ENCODE measurements at regions not wholly inside any gene's neighbourhood (a gene's known extent, or its start where the extent isn't known, plus 50 kb on each side); places are given as distances from the start of the nearest gene placed in this dataset.

DNA sequence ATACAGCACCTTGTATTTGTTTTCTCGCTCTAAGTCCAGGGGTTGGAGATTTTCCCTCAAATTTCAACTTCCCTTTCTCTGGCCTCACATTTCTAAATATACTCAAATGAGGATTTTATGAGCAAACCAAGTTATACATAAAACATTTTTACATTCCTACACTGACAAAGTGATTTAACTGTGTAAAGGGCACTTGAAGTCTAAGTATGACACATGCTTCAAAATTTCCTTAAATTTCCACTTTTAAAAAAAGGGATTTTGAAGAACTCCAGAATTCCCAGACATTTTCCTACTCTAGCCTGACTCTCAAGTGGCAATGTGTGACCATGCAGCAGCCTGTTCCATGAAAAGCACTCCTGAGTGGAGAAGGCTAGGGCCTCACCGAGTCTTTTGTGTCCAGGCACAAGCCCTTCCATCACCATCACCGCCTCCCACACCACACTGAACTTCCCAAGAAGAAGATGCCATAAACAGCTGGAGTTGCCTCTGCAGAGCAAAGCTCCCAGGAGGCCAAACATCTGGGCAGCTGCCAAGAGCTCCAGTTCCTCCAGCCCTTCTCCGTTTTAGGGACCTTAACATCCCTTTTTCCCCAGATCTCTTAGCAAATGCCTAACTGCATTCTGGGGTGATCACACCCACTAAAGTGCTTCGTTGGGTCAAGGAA is 68.9 kb downstream of the NCR2 start:
- DNase-seq: no peak

DNA sequence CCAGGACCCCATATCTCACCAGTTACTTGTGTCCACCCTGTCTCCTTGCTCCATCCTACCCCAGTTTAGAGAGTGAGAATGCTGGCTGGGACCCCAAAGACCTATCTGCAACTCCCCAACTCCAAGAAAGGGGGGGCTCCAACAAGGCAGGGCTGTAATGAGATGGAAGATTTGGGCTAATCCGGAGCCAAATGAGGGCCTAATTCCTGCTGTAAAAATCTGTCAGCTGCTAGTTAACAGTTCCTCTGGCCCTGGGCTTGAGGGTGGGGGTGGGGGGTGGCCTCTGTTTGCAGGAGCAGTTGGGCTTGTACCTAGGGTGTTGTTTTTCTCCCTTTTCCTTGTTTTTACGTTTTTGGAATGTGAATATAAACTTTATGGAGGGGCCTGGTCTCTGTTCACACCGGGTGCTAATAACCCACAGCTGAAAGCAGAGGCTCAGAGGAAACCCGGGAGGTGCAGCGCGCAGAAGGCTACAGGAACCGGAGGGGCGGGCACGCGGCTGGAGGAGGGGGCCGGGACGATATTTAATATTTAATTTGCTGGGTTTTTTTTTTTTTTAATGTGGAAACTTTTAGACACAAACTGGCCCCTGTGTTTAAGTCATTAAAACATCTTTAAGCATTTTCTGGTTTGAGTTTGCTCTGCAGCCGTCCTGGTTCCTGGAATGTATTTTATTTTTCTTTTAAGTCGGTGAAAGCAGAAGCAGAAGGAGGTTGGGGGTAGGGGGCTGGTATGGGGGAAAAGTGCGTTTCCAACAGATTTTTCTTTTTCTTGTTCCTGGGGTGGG is 70.7 kb downstream of the NCR2 start:
- no peak for DNase-seq

DNA sequence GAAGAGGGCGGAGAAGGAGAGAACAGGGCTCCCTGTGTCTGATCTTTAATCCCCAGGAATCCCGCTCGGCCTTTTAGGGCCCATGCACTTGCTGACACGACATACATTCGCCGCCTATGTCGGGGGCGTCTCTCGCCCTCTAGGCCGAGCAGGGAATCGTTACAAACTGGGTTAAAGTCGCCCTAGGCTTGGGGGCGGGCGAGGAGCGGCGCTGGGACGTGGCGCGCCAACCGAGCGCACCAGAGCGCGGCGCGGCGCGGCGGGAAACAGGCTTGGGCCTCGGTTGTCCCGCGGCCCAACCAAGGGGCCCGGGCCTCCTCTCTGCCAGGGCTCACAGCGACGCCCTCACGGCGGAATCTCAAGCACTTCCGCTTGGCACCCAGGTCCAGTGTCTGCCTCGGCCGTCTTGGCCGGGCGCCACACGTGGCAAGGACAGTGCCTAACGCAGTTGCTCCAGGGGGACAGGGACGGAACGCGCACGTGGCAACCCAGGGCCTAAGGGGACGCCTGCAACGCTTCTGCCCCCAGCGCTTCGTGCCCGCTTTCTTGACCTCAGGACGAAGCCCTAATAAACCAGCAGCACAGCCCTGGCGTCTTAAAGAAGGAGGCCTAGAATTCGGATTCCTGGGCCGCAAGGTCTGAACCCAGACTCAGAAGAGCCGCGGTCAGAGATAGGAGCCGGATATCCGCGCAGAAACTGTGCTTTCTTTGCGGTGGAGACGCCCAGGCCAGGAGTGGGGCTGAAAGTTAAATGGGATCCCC is 71.5 kb downstream of the NCR2 start:
- no peak for DNase-seq

DNA sequence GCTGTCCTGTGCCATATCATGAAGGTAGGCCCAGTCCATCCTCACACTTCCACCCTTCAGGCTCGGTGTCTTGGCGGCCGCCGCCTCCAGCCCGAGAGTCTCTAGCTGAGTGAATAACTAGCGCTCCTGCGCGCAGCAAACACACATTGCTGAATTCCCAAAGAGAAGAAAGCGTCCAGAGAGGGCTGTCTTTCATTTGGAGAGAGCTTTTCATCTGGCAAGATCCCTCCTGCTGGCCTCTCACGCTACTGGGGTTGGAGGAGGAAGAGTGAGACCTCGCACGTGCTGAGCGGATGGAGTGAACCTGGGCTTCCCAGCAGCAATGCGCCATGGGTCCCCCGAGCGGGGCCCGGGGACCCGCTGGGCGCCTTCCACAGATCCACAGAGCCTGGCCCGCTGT is 73.2 kb downstream of the NCR2 start:
- DNase-seq: no peak

DNA sequence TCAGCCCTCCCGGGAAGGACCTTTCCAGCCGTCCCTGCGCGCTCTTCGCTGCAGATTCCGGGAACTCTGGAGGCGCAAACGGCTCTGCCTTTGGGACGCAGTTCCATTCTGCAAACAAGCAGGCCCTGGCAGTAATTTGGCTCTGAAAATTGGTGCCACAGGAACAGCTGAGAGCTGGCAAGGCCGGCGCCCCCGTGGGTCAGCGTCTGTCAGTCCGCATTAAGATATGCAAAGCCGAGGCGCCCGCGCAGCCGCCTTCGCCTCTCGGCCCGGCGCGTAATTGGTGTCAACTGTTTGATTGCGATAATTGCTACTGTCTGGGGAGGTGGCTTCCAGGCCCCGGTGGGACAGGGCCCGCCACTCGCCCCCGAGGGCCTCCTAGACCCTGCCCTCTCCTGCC is 73.6 kb downstream of the NCR2 start:
- no peak for DNase-seq

DNA sequence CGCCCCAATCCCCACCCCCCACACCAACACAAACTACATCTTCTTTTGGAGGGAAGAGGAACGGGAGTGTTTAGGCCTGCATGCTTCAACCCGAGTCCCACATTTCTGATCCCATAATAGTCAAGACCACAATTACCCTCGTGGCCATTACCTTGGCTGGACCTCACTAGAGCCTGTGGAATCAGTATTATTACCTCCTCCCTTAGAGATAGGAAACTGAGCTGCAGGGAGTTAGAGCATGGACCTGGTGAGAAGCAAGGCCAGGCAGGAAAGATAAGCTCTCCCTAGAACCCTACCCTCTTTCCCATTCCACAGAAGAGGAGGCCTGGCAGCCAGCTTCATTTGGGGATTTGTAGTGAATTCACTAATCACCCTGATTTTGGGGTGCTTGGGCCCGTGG is 74.1 kb downstream of the NCR2 start:
- DNase-seq: no peak

DNA sequence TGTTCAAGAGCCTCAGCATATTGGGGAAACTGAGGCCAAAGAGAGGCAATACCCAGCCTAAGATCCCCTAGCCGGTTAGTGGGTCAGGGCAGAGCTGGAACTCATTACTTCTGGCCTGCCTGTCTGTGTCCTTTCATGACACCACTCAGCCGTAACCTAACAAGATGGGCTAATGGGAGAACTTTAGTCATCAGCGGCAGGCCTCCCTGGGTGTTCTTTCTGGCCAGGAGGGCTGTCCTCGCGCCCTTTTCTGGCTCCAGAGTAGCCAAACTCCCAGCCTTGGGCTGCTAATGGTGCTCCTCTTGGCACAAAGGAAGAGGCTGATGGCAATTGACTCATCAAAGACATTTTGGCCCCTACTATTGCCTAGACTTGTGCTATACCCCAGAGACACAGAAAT is 76.6 kb downstream of the NCR2 start:
- DNase-seq: no peak

- no peak for DNase-seq
Observed at GRCh38 chr6:41413250-41413649, 77.8 kb downstream of the NCR2 start.

DNA sequence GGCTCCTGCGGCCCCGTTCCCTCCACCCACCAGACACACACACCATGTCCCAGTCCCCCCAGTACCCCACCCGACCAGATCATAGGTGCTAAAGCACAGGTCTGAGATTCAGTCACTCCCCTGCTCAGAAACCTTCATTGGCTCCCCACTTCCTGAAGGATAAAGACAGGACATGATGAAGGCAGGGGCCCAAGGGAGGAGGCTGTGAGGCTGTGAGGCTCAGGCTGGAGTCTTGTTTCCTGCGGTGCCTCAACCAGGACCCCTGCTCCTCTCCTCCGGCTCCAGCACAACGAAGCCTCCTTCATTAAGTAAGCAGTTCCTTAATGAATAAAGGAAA is 81.1 kb downstream of the NCR2 start:
- no peak for DNase-seq

DNA sequence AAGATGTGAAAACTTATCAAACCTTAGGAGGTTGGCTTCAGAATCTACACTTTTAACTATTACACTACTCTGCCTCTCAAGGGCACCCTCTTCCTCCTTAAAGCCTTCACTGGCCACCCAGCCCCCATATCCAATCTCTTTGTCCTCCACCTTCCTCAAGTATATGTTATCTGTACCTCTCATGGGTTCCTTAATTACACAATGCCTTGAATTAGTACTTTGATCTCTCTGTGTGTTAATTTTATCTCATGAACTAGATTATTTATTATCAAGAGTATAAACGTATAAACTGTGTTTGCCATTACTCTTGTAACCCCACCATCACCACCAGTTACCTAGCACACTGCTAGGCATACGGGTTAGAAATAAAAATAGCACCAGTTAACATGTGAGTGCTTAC is 83.3 kb downstream of the NCR2 start:
- no peak for DNase-seq

GRCh38 chr6:41419385-41419784 is 84.0 kb downstream of the NCR2 start:
- DNase-seq: no peak

DNA sequence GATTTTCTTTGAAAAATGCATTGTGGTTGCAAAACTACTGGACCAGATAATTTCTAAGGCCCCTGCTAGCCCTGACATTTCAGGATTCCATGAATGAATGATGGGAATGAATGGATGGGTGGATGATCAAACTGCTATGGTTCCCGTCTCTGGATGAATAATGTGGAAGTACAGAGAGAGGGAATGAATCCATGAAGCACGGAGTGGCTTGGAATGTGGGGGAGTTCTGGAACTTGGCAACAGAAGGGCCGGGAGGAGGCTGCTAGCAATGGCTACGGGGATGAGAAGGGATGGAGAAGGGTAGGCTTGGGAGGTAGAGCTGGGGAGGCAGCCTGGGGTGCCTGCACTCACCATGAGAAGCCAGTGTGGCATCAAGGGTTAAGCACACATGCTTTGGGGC is 84.8 kb downstream of the NCR2 start:
- DNase-seq: no peak

- no peak for DNase-seq
Observed at GRCh38 chr6:41422161-41422560, 86.8 kb downstream of the NCR2 start.

GRCh38 chr6:41423002-41423401 is 87.6 kb downstream of the NCR2 start:
- no peak for DNase-seq

GRCh38 chr6:41424370-41425058 is 89.1 kb downstream of the NCR2 start:
- peak; percentile 85 for DNase-seq

DNA sequence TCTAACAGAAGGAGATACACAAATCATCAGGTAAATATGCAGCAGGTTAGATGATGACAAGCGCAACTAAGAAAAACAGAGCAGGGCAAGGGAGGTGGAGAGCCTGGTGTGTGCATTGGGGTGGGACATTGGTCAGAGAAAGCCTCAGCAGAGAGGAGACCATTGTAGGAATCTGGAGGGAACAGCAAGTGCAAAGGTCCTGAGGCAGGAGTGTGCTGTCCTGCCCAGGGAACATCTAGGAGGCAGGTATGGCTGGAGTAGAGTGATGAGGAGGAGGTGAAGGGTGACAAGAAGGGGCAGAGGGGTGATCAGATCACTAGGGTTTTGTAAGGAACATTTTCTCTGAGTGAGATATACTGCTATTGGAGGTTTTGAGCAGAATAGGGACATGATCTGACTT is 90.1 kb downstream of the NCR2 start:
- DNase-seq: no peak

- DNase-seq: no peak
Observed at GRCh38 chr6:41426438-41426851, 91.0 kb downstream of the NCR2 start.

- DNase-seq: no peak
Observed at GRCh38 chr6:41426888-41427641, 91.7 kb downstream of the NCR2 start.

DNA sequence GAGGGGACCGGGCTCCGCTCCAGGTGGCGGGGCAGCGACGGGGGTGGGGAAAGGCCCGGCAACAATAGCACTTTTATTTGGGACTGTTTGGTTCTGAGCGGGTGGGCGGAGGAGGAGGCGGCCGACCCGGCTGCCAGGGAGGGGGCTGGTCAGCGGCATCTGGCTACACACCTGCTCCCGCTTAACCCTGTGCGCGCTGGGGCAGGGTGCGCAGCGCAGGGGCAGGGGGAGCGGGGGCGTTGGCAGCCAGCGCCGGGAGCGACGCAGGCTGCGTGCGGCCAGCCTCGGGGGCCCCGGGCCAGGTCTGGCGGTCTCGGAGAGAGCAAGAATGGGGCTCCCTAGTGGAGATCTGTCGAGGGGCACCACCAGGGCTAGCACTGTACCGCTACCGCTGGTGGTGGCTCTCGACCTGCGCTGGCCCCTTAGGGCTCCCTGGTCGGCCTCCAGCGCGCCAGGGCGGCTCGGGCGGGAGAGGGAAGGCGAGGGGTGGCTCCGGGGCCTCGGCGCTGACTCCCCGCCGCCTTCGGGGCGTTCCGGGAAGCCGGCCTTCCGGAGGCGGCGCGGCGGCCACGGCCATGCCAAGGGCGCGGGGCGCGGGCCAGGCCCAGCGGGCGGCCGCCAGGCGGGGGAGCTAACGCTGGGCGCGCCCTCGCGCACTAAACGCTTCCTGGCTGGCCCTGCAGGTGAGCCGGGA is 92.4 kb downstream of the NCR2 start:
- peak; percentile 21 for DNase-seq

DNA sequence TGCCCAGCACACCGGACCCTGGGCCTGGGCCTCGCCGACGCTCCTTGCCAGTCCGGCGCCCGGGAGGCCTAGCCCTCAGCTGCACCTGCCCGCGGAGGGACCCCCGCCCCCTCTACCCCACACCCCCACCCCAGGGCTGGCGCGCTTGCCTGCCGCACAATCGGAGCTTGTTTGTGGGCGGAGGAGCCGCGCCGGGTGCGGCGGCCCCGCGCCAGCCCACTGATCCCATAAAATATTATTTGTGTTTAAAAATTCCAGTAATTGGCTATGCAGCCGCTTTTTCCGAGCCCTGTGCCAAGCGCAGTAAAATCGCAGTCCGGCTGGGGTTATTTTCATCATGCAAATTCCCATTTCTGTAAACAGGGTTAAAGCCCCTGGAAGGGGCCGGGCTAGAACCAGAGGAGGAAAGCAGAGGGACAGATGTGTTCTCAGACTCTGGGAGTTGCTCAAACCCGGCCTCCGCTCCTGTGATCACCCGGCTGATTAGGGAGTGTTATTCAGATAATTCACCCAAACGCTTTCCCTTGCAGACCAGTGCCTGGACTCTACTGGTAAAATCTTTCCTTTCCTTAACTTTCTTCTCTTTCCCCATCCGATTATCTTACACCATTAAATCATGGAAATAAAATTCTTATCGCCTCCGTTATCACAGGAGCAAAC is 93.1 kb downstream of the NCR2 start:
- no peak for DNase-seq

DNA sequence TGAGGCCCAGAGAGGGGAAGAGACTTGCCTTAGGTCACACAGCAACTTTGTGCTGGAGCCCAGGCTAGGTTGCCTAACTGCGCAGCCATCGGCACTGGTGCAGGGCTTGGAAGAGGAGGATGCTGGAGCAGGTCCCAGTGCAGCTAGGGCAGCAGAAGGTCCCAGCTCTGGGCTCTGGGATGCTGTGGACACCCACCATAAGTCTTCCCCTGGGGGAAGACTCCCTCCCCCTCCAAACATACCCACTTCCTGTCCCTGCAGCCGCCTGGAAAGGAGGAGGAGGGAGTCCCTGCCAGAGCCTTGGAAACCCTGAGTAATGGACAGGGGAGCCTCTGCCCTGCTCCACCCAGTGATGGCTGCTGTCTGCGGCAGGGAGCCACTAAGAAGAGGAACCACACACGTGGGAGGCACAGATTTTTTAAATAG is 93.6 kb downstream of the NCR2 start:
- DNase-seq: no peak

Data from activated T-cell treated with anti-CD3 and anti-CD28 coated beads for 4 hours (primary cell).